Pancreas (tissue), 10 donors: ENCODE measurements at regions not wholly inside any gene's neighbourhood (a gene's known extent, or its start where the extent isn't known, plus 50 kb on each side); places are given as distances from the start of the nearest gene placed in this dataset.
"Not testable (repeated sequence)": the region's sequence is repeated elsewhere in the genome, so short reads cannot be mapped to it uniquely, and the experiment has no call there.

Source experiments
- ATAC-seq, 4 donors: fragments of 200-7000 bp; cut with Tn5 transposase; one replicate each; pipeline versions ENCODE4 v1.8.0 to v1.9.1; 2020; ENCODE audit warnings: mild to moderate bottlenecking in 4 of 4, moderate library complexity in 4 of 4
- DNase-seq, 6 donors: peaks; one replicate each; pipeline ENCODE4 v3.0.0-alpha.2; 2020
- FAIRE-seq: peaks from 2 replicates; lab custom pipeline; 2012; peaks lifted over from hg19 to GRCh38; lab: Jason Lieb, UNC
- H3K27ac ChIP-seq, 4 donors: fragments of 200-600 bp; sonication (generic); 1 replicate in 3 of 4; 2 replicates in 1 of 4; pipeline versions ENCODE4 v1.5.0 to v1.8.0; 2020
- H3K27me3 ChIP-seq, 4 donors: fragments of 200-600 bp; one replicate each; pipeline ENCODE4 v1.8.0; 2021
- H3K36me3 ChIP-seq, 3 donors: fragments of 200-600 bp; sonication (generic) in 1 of 3; one replicate each; pipeline versions ENCODE4 v1.5.0 to v1.8.0; 2020 to 2021
- H3K4me1 ChIP-seq, 3 donors: fragments of 200-600 bp; one replicate each; pipeline ENCODE4 v1.8.0; 2021
- H3K4me3 ChIP-seq, 4 donors: fragments of 200-600 bp; sonication (generic) in 2 of 4; one replicate each; pipeline versions ENCODE4 v1.5.0 to v1.8.0; 2020 to 2021
- H3K9me3 ChIP-seq, 4 donors: fragments of 200-600 bp; one replicate each; pipeline ENCODE4 v1.8.0; 2021
- WGBS, 2 donors: extraction: QIAGEN DNeasy Blood & Tissue Kit; methylation state at CpG; one replicate each; pipeline ENCODE4 v1.1.7; 2013; 5-methylcytosine and 5-hydroxymethylcytosine counted together
- intact Hi-C, 3 donors: fragments of 100-400 bp; cut with DNase I; formaldehyde crosslinking; loops; one replicate each; pipeline versions ENCODE4 v1.11.1 to v1.14.2; 2022
- TF ChIP-seq, protein P1 (sequence below), 4 donors: fragments of 200-600 bp; sonication (generic) in 3 of 4; IDR thresholded peaks; one replicate each; pipeline versions ENCODE4 v1.5.0 to v1.8.0; 2021; ENCODE audit warnings: antibody characterized with exemption in 4 of 4
- donor health status: healthy with polysubstance abuse.
- donor health status: DM: no; HTN: no; CAD: no; lungs with moderate emphysema.
- donor health status: DM: no; HTN: no; CAD: no.
- donor health status: control.
- donor health status: control.
- donor health status: Bipolar disorder and iron deficiency.
- donor health status: DM: yes; HTN: yes; CAD: no.
- donor health status: DM: no; HTN: no; CAD: no.
- donor health status: DM: no; HTN: no; CAD: no.
- donor health status: DM: yes; HTN: yes; CAD: no.

DNA sequence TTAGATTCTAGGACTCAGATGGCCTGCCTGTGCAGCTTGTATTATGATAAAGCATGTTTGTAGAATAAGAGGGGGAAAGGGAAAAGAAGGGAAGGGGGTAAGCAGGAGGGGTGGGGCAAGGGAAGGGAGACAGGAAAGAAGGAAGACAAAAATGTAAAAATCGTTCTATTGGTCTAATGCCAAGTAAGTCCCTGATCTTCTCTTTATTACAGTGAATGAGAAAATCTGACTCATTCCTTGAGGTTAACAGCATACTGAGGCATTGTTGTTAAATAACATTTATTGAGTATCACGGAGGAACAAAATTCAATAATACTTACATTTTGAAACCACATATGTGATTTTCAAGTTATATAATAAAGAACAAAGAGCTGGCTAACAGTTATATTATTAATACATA lies 1534.7 kb downstream of the OLFM4 start:
- intact Hi-C loops: no loop called here
- no peaks in the 10 kb centered on the region for H3K27me3 ChIP-seq
- no peak overlapping the region for H3K27ac ChIP-seq
- no peaks in the 10 kb centered on the region for H3K4me1 ChIP-seq
- H3K36me3 ChIP-seq: no peaks in the 10 kb centered on the region
- FAIRE-seq: no peak
- H3K4me3 ChIP-seq: no peak overlapping the region
- 39 to 43% methylated on average over 2 of the region's 2 CpGs for WGBS, 2 donors
- no peak for DNase-seq
- TF ChIP-seq, protein P1, sequence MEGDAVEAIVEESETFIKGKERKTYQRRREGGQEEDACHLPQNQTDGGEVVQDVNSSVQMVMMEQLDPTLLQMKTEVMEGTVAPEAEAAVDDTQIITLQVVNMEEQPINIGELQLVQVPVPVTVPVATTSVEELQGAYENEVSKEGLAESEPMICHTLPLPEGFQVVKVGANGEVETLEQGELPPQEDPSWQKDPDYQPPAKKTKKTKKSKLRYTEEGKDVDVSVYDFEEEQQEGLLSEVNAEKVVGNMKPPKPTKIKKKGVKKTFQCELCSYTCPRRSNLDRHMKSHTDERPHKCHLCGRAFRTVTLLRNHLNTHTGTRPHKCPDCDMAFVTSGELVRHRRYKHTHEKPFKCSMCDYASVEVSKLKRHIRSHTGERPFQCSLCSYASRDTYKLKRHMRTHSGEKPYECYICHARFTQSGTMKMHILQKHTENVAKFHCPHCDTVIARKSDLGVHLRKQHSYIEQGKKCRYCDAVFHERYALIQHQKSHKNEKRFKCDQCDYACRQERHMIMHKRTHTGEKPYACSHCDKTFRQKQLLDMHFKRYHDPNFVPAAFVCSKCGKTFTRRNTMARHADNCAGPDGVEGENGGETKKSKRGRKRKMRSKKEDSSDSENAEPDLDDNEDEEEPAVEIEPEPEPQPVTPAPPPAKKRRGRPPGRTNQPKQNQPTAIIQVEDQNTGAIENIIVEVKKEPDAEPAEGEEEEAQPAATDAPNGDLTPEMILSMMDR (IDR thresholded peaks at IDR 0.05): no peak
- ATAC-seq: no peak
- no peaks in the 10 kb centered on the region for H3K9me3 ChIP-seq

- H3K4me3 ChIP-seq, intact Hi-C loops, H3K27me3 ChIP-seq, H3K27ac ChIP-seq, ATAC-seq, FAIRE-seq, H3K9me3 ChIP-seq, DNase-seq, H3K4me1 ChIP-seq, H3K36me3 ChIP-seq: not testable (repeated sequence)
- 67 to 83% methylated on average over 12 to 13 of the region's 13 CpGs for WGBS, 2 donors
Observed at GRCh38 chr13:54572037-54572436, 1543.4 kb downstream of the OLFM4 start.

GRCh38 chr13:54573186-54573585 lies 1544.6 kb downstream of the OLFM4 start:
- TF ChIP-seq, protein P1 (IDR thresholded peaks at IDR 0.05): no peak
- H3K36me3 ChIP-seq: no peaks in the 10 kb centered on the region
- ATAC-seq (no peak), DNase-seq (no peak), FAIRE-seq (no peak)
- 90 to 92% methylated on average over 6 of the region's 6 CpGs for WGBS, 2 donors
- no peaks in the 10 kb centered on the region for H3K27me3 ChIP-seq
- H3K9me3 ChIP-seq: no peaks in the 10 kb centered on the region
- intact Hi-C loops: no loop called here
- no peaks in the 10 kb centered on the region for H3K4me1 ChIP-seq
- H3K4me3 ChIP-seq: no peak overlapping the region
- H3K27ac ChIP-seq: no peak overlapping the region

GRCh38 chr13:54574791-54575190 lies 1546.2 kb downstream of the OLFM4 start:
- Histone ChIP-seq H3K4me1 (no peaks in the 10 kb centered on the region), H3K36me3 (no peaks in the 10 kb centered on the region), H3K9me3 (no peaks in the 10 kb centered on the region), H3K4me3 (no peak overlapping the region), H3K27ac (no peak overlapping the region), H3K27me3 (no peaks in the 10 kb centered on the region)
- FAIRE-seq (no peak), ATAC-seq (no peak), DNase-seq (no peak)
- WGBS, 2 donors: 27% methylated on average over 4 of the region's 4 CpGs
- TF ChIP-seq, protein P1 (IDR thresholded peaks at IDR 0.05): no peak
- intact Hi-C loops: no loop called here

DNA sequence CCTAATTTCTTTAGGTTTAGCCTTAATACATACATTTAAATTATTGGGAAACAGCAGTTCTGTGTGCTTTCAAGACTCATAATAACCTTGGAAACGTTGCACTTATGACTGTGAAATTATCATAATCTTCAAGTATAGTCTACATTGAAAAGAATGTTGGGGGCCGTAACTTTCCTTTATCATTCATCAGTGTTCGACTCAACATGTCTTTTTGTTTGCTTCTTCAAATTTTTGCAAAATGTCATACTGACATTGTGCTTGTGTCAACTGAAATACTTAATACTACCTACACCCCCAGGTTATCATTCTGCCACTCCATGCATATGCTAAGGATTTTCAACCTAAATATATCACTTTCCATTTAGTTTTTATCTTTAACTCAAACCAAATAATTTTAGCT lies 1562.9 kb downstream of the OLFM4 start:
- Histone ChIP-seq H3K27ac (no peak overlapping the region), H3K9me3 (no peaks in the 10 kb centered on the region), H3K27me3 (no peaks in the 10 kb centered on the region), H3K36me3 (no peaks in the 10 kb centered on the region), H3K4me1 (no peaks in the 10 kb centered on the region), H3K4me3 (no peak overlapping the region)
- FAIRE-seq: no peak
- TF ChIP-seq, protein P1 (IDR thresholded peaks at IDR 0.05): no peak
- intact Hi-C loops: no loop called here
- DNase-seq: no peak
- WGBS, 2 donors: 68% methylated on average over 3 of the region's 3 CpGs
- no peak for ATAC-seq

DNA sequence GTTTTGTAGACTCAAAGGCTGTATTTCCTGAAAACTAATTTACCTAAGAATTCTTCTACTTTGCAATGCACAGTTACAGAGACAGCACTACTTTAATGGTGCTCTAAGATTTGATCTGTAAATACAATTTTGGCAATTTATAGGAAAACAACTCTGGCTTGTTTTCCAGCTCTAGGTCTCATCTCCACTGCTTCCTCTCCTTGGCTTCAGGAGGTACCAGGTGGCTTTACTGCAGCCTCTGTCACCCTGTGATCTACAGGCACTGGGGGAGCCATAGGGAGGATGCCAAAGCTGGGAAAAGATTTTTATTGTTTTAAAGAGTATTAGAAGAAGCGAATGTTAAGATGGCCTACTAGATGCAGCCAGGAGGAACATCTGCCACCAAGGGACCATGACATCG lies 1563.6 kb downstream of the OLFM4 start:
- Histone ChIP-seq H3K27ac (no peak overlapping the region), H3K4me3 (no peak overlapping the region), H3K36me3 (no peaks in the 10 kb centered on the region), H3K27me3 (no peaks in the 10 kb centered on the region), H3K4me1 (no peaks in the 10 kb centered on the region), H3K9me3 (no peaks in the 10 kb centered on the region)
- FAIRE-seq (no peak), ATAC-seq (no peak), DNase-seq (no peak)
- intact Hi-C loops: no loop called here
- 92 to 93% methylated on average over 2 of the region's 2 CpGs for WGBS, 2 donors
- TF ChIP-seq, protein P1 (IDR thresholded peaks at IDR 0.05): no peak
